GM12874 (cell line): ENCODE measurements at regions not wholly inside any gene's neighbourhood (a gene's known extent, or its start where the extent isn't known, plus 50 kb on each side); places are given as distances from the start of the nearest gene placed in this dataset.
A peak's percentile ranks its signal among the peaks of the same experiment; 100 is the strongest.

Experiments used
- TF ChIP-seq, protein P1 (sequence below): IDR thresholded peaks from 2 replicates; pipeline ENCODE4 v1.5.1; 2011; ENCODE audit warnings: low read depth, mild to moderate bottlenecking, control low read depth, low read length, moderate library complexity; ENCODE audit not compliant: insufficient read depth

DNA sequence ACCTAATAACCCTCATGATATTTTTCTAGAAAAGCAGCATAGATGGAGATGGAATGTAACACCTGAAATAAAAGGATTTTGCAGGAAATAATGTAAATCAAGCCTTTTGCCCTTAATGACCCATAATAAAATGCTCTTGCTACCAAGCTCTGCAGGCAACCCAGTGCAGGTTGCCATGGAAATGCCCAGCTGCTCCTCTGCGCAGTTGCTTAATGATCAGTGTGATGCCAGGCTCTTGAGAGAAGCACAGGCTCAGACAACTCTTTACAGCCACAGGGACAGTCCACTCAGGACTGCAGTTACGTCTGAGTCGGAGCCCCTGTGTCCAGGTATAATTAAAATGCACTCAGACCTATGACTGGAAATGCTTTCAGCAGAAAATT lies 165.5 kb downstream of the LACC1 start:
- TF ChIP-seq, protein P1, sequence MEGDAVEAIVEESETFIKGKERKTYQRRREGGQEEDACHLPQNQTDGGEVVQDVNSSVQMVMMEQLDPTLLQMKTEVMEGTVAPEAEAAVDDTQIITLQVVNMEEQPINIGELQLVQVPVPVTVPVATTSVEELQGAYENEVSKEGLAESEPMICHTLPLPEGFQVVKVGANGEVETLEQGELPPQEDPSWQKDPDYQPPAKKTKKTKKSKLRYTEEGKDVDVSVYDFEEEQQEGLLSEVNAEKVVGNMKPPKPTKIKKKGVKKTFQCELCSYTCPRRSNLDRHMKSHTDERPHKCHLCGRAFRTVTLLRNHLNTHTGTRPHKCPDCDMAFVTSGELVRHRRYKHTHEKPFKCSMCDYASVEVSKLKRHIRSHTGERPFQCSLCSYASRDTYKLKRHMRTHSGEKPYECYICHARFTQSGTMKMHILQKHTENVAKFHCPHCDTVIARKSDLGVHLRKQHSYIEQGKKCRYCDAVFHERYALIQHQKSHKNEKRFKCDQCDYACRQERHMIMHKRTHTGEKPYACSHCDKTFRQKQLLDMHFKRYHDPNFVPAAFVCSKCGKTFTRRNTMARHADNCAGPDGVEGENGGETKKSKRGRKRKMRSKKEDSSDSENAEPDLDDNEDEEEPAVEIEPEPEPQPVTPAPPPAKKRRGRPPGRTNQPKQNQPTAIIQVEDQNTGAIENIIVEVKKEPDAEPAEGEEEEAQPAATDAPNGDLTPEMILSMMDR, result no peak

- TF ChIP-seq, protein P1, result no peak
Measured at GRCh38 chr13:44046428-44046827, 166.7 kb downstream of the LACC1 start.

GRCh38 chr13:44048326-44048725 lies 168.6 kb downstream of the LACC1 start:
- TF ChIP-seq, protein P1, result no peak

GRCh38 chr13:44049081-44049945 lies 169.6 kb downstream of the LACC1 start:
- TF ChIP-seq, protein P1, result no peak

DNA sequence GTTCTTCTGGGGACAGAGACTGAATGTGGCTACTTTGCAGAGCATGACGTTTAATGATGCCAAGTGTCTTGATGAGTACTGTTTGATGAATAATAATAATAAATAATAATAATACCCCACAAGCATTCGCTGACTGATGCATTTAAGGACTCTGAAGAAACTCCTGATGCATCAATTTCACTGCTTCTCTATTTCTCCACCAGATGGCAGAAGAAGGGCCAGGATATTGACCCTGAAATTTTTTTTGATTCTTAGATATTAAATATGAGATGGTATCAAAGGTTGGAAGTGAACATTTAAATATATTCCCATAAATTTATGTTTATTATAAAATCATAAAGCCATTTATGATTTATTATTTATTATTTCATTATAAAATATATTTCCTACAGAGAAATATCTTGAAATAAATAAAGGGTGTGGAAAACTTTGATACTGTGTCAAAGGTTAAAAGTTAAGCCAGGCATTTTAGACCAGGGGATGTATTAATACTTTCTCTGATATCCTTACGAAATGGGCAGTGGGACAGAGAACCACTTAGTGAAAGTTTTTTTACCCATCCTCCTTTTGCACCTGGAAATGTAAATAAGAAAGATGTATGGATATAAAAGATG lies 170.9 kb downstream of the LACC1 start:
- TF ChIP-seq, protein P1, result peak; percentile 33; the same call in 1 of the 2 replicates

DNA sequence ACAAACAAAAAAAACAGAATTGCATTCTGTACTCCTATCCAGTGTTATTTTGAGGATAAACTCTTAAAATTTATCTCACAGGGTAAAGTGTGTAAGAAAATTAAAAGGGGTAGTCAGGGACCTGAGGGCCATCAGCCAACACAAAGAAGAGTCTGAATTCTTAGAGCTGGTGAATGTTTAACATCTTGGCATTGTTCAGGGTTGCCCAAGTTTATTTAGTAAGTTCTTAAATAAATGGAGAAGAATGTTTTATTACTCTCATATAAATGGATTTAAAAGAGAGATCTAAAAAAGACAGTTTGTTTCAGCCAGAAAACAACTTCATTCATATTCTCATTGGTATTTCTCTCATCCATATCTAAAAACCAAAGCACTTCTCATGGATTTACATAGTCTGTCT lies 171.7 kb downstream of the LACC1 start:
- TF ChIP-seq, protein P1, result no peak

DNA sequence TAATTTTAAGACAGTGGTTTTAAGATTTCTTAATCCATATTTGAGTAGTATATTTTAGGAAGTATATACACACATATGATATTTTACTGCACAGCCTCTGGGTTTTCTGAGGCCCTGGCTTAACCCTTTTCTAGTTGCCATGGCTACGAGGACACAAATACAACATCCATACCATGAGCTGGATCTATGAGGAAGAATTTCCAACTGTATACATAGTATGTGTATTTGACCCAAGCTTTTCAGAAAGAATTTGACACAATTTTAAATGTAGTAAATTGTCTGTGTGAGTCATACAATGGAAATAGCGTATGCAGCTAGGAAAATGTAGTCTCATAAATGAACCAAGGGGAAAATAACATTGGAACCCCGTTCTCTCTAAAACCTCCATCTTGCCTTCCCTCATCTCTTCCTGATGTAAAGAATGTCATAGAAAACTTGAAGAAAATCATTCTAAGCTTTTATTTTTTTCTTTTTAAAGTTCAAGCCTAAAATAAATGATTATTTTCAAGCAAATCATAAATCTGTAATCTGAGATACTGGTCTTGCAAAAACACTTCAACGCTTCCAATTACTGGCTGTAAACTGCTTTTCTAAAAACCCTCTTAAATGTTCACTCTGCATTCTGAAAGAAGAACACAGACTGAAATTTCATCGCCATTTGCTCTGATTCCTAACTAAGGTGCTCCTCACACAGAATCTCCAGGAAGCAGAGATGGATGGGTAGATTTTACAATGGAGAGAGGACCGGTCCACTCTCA lies 172.4 kb downstream of the LACC1 start:
- TF ChIP-seq, protein P1, result no peak
